ENCODE measurements at regions not wholly inside any gene's neighbourhood (a gene's known extent, or its start where the extent isn't known, plus 50 kb on each side); places are given as distances from the start of the nearest gene placed in this dataset.
"Not testable (repeated sequence)": the region's sequence is repeated elsewhere in the genome, so short reads cannot be mapped to it uniquely, and the experiment has no call there.

DNA sequence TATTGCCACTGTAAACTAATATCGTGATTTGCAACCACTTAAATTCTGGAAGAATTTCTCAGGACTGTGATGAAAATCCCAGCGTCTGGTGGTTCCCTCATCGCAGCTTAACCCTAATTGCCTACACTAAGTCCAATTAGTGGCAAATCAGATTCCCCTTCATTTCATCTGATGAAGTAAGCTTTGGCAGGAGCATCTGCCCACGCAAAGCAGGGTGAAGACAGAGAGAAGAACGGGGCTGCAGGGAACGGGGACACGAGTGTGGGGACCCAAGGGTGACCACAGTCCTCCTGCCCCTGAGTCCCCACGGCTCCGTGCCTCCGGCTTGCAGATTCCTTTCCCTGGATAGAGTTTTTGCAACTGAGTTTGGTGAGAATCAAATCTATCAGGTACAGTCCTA lies 159.5 kb downstream of the LY86 start:
- DNase-seq (ENCODE audit: low read depth in 2 of 2), result no peak

DNA sequence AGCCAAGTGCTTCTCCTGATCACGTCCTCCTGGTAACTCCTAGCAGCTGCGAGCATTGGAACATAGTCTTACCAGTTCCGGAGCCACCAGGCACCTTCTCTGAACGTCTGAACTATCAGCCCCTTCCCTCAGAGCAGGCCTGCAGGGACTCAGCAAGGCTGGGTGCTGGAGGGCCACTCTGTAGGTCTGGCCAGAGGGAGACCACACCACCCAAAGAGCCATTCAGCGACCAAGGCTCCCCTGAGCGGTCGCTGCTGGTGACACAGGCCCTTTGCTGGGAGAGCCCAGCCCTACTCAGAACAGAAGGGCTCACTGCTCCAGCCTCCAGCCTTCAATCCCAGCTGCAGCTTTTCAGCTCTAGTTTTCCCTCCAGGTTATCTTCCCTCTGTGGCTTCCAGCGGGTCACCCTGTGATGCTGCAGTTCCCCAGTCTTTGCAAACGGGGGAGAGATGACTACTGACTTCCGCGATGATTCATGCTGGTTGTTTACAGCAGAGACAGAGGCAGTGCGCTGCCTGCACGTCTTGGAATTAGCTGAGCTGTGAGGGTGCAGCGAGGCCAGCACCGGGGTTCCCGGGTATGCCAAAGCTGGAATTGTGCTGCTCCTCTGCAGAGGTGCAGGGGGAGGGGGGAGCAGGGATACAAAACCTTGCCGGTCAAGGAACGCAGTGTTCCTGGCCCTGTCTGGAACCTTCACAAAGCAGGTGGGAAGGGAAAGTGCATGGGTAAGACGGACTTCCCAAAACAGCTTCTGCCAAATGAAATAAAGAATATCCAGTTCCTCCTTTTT lies 161.4 kb downstream of the LY86 start:
- peak; percentile 66 to 81 for DNase-seq (ENCODE audit: low read depth in 2 of 2)

- DNase-seq (ENCODE audit: low read depth in 2 of 2), result no peak
Observed at GRCh38 chr6:6750594-6751265, 162.2 kb downstream of the LY86 start.

DNA sequence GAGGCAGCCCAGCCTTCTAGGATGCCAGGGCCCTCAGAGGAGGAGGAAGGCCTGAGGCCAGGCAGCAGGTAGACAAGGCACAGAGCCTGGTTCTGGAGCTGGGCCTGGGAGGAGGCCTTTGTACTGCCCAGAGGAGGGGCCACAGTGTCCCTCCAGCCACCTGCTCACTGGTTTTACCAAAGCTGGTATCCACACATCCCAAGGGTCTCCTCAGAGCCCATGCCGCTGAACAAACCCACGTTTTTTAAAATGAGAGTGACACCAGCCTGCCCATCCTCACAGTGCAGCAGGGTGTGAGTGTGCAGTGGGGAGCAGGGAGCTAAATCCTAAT lies 162.7 kb downstream of the LY86 start:
- DNase-seq (ENCODE audit: low read depth in 2 of 2), result no peak

DNA sequence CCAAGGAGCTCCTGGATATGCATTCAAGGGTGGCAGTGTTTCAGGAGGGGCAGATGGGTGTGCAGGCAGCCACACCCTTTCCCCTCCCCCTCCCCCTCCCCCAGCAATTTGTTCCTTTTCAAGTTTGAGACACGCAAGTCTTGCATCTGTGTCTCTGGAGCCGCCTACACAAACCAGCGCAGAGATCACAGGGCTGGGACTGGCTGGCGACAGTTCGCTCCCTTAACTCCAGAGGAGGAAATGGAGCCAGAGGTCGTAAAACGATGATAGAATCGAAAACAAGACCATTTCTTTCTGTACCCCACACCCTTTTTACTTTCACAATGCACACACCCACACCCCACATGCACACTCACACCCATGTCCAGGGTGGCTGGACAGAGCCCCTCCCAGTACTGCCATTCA lies 163.1 kb downstream of the LY86 start:
- no peak for DNase-seq (ENCODE audit: low read depth in 2 of 2)

GRCh38 chr6:6752129-6752528 lies 163.6 kb downstream of the LY86 start:
- DNase-seq (ENCODE audit: low read depth in 2 of 2), result no peak

- no peak for DNase-seq (ENCODE audit: low read depth in 2 of 2)
Observed at GRCh38 chr6:6753301-6753700, 164.8 kb downstream of the LY86 start.

DNA sequence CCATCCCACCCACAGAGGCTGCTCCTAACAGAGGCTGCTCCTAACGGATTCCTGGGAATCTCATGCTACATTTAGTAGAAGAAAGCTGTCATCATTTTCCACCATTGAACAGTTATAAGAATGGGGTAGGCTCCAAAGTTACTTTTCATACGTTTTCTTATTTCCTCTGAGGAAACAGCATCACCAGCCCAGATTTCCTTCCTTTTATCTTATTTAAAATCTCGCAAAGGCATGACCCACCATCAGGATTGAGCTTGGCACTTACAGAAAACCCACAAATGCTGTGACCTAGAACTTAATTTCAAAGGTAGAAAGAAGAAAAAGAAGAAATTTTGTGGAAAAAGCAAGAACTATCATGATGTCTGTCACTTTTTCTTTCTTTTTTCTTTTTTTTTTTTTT lies 168.0 kb downstream of the LY86 start:
- no peak for DNase-seq (ENCODE audit: low read depth in 2 of 2)

GRCh38 chr6:6758546-6758914 lies 170.0 kb downstream of the LY86 start:
- no peak for DNase-seq (ENCODE audit: low read depth in 2 of 2)

- DNase-seq (ENCODE audit: low read depth in 2 of 2), result peak; percentile 62 to 82
Observed at GRCh38 chr6:6758915-6759654, 170.6 kb downstream of the LY86 start.

DNA sequence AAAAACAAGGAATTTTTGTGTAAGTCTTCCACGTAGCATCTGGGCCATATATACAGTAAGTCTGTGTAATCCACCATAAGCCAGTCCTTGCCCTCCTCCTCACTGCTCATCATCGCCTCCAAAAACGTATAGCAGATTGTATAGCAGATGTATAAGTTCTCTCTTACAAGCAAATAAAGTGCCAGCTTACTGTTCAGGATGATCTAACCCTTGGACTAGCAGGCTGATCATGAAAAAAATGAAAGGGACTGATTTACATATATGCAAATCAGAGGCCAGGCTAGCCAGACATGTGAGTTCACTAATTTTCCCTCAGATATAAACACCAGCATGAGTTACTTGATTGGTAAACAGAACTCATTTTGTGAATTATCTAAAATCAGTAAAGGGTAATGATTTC lies 171.5 kb downstream of the LY86 start:
- no peak for DNase-seq (ENCODE audit: low read depth in 2 of 2)

DNA sequence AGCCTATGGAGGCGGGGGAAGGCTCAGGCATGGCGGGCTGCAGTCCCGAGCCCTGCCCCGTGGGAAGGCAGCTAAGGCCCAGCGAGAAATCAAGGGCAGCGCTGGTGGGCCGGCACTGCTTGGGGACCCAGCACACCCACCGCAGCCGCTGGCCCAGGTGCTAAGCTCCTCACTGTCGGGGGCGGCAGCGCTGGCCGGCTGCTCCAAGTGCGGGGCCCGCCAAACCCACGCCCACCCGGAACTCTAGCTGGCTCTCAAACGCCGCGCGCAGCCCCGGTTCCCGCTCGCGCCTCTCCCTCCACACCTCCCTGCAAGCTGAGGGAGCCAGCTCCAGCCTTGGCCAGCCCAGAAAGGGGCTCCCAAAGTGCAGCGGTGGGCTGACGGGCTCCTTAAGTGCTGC lies 174.0 kb downstream of the LY86 start:
- not testable (repeated sequence) for DNase-seq (ENCODE audit: low read depth in 2 of 2)

DNA sequence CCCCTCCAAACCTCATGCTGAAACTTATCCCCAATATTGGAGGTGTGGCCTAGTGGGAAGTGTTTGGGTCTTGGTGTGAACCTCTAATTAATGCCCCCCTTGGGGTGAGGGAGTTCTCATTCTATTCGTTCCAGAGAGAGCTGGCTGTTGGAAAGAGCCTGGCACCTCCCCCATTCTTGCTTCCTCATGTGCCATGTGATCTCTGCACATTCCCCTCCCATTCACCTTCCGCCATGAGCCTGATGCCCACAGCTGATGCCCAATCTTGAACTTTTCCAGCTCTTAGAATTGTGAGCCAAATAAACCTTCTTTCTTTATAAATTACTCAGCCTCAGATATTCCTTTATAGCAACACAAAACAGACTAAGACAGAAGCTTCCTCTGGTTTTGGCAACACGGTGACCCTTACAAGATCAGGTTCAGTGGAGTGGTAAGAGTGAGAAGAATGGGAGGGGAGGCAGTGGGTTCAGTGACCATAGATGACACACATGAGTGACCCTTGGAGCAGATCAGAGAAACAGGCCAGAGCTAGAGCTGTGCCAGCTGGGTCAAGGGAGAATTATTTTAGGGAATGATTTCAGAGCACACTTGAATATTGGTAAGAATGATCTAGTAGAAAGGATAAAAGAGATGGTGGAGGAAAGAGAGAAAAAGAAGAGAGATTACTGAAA lies 176.4 kb downstream of the LY86 start:
- DNase-seq (ENCODE audit: low read depth in 2 of 2), result no peak

- DNase-seq (ENCODE audit: low read depth in 2 of 2), result no peak
Observed at GRCh38 chr6:6766230-6766905, 177.8 kb downstream of the LY86 start.

DNA sequence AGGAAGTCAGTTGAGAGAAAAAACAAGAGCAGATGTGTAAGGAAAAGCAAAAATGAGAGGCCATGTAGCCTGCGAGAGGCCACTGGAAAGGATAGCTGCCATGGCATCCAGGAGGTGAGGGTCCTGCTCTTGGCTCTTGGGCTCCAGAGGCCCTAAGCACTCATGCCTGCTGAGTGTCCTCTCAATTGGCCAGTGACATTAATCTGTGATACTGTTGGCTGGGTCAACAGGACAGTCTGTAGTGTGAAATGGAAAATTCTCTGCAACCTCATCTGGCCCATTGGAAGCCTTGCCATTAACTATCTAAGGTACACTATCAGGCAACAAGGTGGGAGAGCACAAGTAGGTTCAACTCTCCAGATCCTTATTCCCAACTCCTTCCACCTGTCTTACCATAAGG lies 180.9 kb downstream of the LY86 start:
- no peak for DNase-seq (ENCODE audit: low read depth in 2 of 2)

DNA sequence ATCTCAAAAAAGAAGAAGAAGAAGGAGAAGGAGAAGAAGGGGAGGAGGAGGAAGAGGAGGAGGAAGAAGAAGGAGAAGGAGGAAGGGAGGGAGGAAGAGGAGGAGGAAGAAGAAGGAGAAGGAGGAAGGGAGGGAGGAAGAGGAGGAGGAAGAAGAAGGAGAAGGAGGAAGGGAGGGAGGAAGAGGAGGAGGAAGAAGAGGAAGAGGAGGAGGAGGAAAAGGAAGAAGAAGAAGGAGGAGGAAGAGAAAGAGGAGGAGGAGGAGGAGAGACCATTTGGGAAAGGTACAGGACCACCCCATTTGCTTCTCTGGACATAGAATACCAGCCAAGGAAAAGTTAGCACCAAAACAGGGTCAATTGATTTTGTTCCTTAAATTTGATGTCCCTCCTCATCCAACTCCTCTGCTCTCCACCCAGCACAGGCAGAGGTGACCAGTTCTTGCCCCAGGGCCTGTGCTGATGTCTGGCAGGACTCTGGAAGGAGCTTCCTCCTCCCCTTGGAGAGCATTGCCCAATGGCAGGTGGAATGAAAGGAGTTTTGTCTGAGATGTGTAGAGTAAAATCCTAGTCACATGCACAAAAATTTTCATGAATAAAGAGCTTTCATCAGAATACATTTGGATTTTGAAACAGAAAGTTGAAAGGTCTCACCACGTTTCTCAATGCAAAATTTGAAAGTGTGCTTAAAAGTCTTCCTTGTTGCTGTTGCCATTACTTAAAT lies 182.9 kb downstream of the LY86 start:
- no peak for DNase-seq (ENCODE audit: low read depth in 2 of 2)

DNA sequence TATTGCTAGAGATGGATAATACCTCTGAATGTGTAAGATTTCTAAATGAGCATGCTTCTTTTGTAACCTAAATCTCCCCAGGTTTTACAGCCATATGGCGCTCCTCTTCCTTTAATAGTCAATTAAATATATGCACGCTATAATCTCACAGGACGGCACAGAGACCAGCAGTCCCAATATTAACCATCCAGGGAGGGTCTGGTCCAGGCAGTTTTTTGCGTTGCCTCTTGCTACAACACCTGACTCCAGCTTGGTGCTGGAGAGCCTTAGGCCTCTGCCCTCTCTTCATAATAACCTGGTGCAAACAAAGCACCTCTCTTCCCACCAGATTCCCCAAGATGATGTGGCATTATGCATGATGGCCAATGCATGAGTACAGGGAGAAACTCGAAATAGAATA lies 183.4 kb downstream of the LY86 start:
- DNase-seq (ENCODE audit: low read depth in 2 of 2), result no peak

DNA sequence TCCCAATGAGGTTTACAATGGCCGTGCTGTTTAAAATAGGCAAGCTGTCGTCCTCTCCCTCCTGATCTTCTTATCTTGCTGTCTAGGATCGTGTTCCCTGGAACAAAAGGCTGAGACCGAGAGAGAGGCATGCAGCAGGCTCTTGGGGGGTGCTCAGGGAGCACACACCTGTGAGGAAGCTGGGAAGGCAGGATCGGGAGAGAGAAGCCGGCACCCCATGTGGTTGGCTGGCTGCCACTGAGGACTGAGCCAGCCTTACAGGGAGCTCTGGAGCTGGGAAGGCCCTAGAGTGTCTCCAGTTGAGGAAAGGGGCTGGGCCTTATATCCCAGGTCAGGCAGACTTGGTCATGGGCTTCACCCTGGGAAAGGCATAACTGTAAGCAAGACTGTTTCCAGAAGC lies 184.2 kb downstream of the LY86 start:
- no peak for DNase-seq (ENCODE audit: low read depth in 2 of 2)

- no peak for DNase-seq (ENCODE audit: low read depth in 2 of 2)
Observed at GRCh38 chr6:6775074-6775473, 186.6 kb downstream of the LY86 start.

GRCh38 chr6:6780231-6780630 lies 191.7 kb downstream of the LY86 start:
- DNase-seq (ENCODE audit: low read depth in 2 of 2), result no peak
